Fibroblast of mammary gland (primary cell): ENCODE measurements at regions not wholly inside any gene's neighbourhood (a gene's known extent, or its start where the extent isn't known, plus 50 kb on each side); places are given as distances from the start of the nearest gene placed in this dataset.
"Not testable (repeated sequence)": the region's sequence is repeated elsewhere in the genome, so short reads cannot be mapped to it uniquely, and the experiment has no call there.

ENCODE experiments used
- DNase-seq: peaks from one replicate; pipeline ENCODE4 v3.0.0-alpha.2; 2010; ENCODE audit warnings: low read depth
- H3K4me3 ChIP-seq: 2 replicates; pipeline ENCODE4 v1.5.1; 2011; ENCODE audit warnings: low read depth, mild to moderate bottlenecking, low read length, moderate library complexity; ENCODE audit not compliant: control insufficient read depth
- TF ChIP-seq, protein P1 (sequence below): conservative IDR thresholded peaks from 2 replicates; pipeline ENCODE4 v1.5.1; 2011; ENCODE audit warnings: low read depth, low read length, inconsistent platforms; ENCODE audit not compliant: control insufficient read depth, insufficient read depth

GRCh38 chr3:171915275-171915674, 72.1 kb downstream of the TMEM212 start:
- H3K4me3 ChIP-seq, result no peak overlapping the region
- DNase-seq, result no peak
- TF ChIP-seq, protein P1, sequence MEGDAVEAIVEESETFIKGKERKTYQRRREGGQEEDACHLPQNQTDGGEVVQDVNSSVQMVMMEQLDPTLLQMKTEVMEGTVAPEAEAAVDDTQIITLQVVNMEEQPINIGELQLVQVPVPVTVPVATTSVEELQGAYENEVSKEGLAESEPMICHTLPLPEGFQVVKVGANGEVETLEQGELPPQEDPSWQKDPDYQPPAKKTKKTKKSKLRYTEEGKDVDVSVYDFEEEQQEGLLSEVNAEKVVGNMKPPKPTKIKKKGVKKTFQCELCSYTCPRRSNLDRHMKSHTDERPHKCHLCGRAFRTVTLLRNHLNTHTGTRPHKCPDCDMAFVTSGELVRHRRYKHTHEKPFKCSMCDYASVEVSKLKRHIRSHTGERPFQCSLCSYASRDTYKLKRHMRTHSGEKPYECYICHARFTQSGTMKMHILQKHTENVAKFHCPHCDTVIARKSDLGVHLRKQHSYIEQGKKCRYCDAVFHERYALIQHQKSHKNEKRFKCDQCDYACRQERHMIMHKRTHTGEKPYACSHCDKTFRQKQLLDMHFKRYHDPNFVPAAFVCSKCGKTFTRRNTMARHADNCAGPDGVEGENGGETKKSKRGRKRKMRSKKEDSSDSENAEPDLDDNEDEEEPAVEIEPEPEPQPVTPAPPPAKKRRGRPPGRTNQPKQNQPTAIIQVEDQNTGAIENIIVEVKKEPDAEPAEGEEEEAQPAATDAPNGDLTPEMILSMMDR, result no peak

GRCh38 chr3:171916888-171917287, 73.7 kb downstream of the TMEM212 start:
- DNase-seq, result no peak
- no peak overlapping the region for H3K4me3 ChIP-seq
- TF ChIP-seq, protein P1, result no peak

DNA sequence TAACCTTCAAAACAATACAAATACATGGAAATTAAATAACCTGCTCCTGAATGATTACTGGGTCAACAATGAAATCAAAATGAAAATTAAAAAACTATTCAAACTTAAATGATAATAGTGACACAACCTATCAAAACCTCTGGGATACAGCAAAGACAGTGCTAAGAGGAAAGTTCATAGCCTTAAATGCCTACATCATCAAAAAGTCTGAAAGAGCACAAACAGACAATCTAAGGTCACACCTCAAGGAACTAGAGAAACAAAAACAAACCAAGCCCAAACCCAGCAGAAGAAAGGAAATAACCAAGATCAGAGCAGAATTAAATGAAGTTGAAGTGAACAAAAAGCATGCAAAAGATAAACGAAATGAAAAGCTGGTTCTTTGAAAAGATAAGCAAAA, 79.5 kb downstream of the TMEM212 start:
- not testable (repeated sequence) for DNase-seq, H3K4me3 ChIP-seq

- not testable (repeated sequence) for H3K4me3 ChIP-seq
Measured at GRCh38 chr3:171923668-171924067, 80.5 kb downstream of the TMEM212 start.

DNA sequence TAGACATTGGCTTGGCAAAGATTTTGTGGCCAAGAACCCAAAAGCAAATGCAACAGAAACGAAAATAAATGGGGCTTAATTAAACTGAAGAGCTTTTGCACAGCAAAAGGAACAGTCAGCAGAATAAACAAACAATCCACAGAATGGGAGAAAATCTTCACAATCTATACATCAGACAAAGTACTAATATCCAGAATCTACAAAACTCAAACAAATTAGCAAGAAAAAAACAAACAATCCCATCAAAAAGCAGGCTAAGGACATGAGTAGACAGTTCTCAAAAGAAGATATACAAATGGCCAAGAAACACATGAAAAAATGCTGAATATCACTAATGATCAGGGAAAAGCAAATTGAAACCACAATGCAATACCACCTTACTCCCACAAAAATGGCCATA, 81.7 kb downstream of the TMEM212 start:
- H3K4me3 ChIP-seq, DNase-seq: not testable (repeated sequence)

More at GRCh38 chr3:171923668-171924067, 80.5 kb downstream of the TMEM212 start:
- not testable (repeated sequence) for DNase-seq

- no peak for DNase-seq
- TF ChIP-seq, protein P1, result no peak
- H3K4me3 ChIP-seq, result no peak overlapping the region
Measured at GRCh38 chr3:171932153-171932611, 89.0 kb downstream of the TMEM212 start.

DNA sequence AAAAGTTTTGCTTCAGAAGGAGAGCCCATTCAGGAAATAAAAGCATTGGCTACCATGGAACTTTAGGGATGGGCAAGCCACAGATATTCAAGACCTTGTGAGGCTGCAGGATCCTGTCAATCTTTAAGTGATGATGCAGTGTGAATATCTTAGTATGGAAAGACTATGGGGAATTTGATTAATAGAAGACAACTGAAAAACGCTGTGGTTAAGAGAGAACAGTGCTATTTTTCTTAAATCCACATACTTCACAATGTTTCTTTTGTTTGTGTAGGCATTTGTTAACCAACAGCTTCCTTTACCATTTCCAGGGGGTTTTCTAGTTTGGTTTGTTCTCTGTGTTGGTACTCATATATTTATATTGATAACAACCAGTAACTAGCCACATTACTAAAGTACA, 90.3 kb downstream of the TMEM212 start:
- no peak for DNase-seq
- TF ChIP-seq, protein P1, result no peak

GRCh38 chr3:171935261-171936123, 92.3 kb downstream of the TMEM212 start:
- DNase-seq, result no peak
- no peak overlapping the region for H3K4me3 ChIP-seq
- TF ChIP-seq, protein P1, result no peak

More for the DNA sequence above, 90.3 kb downstream of the TMEM212 start:
- H3K4me3 ChIP-seq, result no peak overlapping the region
